ENCODE measurements at regions not wholly inside any gene's neighbourhood (a gene's known extent, or its start where the extent isn't known, plus 50 kb on each side); places are given as distances from the start of the nearest gene placed in this dataset.

DNA sequence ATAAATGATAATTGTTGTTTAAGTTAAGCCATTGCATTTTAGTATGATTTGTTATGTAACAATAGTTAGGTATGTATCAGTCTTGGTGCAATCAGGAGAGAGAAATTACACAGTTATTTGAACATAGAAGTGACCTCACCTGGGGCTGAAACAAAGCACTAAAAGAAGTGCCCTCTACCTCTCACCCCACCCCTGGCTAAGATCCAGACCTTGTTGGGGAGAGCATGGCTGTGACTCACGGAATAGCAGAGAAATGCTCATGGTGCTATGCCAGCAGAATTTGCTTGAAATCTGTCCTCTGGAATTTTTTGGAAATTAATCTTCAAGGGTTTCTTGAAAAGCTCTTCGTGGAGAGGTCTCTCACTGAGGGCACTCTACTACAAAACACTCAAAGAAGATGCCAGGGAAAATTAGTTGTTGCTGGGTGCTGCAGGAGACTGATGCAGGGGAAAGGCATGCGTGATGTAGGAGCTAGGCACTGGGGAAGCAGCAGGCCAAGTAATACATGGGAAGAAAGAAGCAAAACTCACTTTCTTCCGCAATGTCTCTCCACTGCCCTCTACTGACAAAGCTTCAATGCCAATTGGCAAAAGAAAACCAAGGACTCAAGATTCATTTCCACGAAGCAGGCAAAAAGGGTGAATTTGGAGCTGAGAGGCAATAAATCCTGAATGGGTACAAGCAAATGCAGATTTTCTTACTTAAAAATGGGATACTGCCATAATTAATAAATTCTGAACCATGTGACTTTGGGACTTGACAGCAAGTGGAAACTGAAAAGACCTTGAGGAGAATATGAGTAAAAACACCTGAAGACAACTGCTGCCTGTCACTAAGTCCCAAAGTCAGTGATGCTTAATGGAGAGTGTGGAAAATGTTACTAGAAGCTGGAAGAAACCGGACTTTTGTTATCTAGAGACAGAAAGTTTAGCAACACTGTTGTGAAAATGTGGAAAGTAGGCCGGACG lies 136.3 kb upstream of the ZNF184 start (continued):
- TF ChIP-seq ZFP36L2 (CRISPR knock-in tag; IDR thresholded peaks at IDR 0.05) (no peak), ASH2L (IDR thresholded peaks at IDR 0.05; ENCODE audit: insufficient read length, low read depth, low read length) (no peak)

DNA sequence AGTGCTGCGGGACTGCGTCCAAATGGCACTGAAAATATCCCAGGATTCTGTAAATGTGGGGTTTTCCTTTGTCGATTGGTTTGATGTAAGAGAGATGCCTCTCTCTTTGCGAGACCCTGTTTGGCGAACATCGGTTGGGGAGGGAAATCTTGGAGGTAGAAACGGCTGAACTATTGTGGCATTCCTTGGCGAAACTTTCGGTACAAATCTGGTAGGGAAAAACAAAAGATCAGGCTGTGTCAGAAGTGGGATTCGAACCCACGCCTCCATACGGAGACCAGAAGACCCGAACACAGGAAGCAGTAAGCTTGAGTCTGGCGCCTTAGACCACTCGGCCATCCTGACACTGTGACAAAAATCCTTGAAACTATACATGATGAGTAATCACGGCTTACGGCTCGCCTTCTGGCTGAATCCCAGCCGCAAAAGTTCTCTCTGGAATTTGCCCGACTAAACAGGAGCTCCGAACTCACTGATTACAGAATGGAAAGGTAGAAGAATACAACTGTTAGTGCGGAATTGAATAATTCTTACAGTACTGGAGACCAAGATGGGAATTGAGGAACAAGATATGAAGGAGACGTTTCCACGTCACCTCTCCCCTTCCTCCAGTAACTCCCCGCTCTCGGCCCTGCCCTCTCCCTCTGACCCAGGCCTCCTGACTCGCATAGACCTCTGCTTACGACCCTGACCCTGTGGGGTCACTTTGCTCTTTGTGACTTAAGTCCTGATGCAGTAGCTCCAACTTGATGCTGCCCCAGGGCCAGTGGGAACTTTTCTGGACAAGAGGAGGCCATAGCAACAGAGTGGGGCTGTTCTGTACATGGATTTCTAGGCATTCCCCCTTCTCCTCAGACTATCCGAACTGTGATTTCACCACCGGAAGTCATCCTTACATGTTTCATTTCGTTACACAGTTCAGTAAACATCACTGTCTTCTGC lies 132.8 kb upstream of the ZNF184 start:
- H3K36me3 ChIP-seq (replicated peaks in 1 of 2; ENCODE audit: control insufficient read depth in 1 of 2, insufficient read depth in 2 of 2, low read length in 2 of 2) = no peaks in the 10 kb centered on the region
- in situ Hi-C loops (cut with HindIII; ENCODE audit: extremely low pct_ligation_motif_present, low pct_unique_long_range_greater_than_20kb) = loop anchor here (25.0 kb wide), 1 partner anchor 93 kb away; no protein-coding TSS in a partner anchor
- FAIRE-seq = peak; percentile 72
- ATAC-seq = peak; percentile 75
- peak; percentile 61 for DNase-seq (ENCODE audit: low spot score)
- ChIA-PET CTCF (ENCODE audit: low intra/inter-chr PET ratio, low total read pairs) (no interaction called here), POLR2A (no interaction called here)
- H3K79me2 ChIP-seq (ENCODE audit: insufficient read depth, low read length) = no peaks in the 10 kb centered on the region
- no peak overlapping the region for H3K27ac ChIP-seq (ENCODE audit: extremely low read length, insufficient read depth, low read length)
- no TSS peak for BruUV-seq (replicated peaks)
- H3K27me3 ChIP-seq (ENCODE audit: control insufficient read depth in 1 of 2, insufficient read depth in 2 of 2, low read length in 2 of 2) = no peaks in the 10 kb centered on the region
- H3K4me2 ChIP-seq (ENCODE audit: low read depth, low read length) = peak overlapping the region; percentile 74
- no peaks in the 10 kb centered on the region for H4K20me1 ChIP-seq (ENCODE audit: insufficient read depth, low read length)
- intact Hi-C loops (cut with micrococcal nuclease; ENCODE audit: unreplicated experiment) = loop anchor here (5.0 kb wide), 1 partner anchor 103 kb away; no protein-coding TSS in a partner anchor
- WGBS (ENCODE audit: low lambda C conversion rate) = 31% methylated on average over 31 of the region's 31 CpGs
- peak overlapping the region; percentile 41 to 58 (median 53) for H3K4me3 ChIP-seq (replicated peaks in 1 of 3; ENCODE audit: insufficient read depth in 1 of 3, low read depth in 2 of 3, low read length in 3 of 3)
- H2AFZ ChIP-seq (ENCODE audit: low read length) = no peak overlapping the region
- H3K9me3 ChIP-seq (ENCODE audit: low read length) = no peaks in the 10 kb centered on the region
- H3K4me1 ChIP-seq (ENCODE audit: insufficient read depth, low read length) = peaks cover 32% of the 10 kb centered on the region
- peak overlapping the region; percentile 10; the same call in 1 of the 2 replicates for H3K9ac ChIP-seq (ENCODE audit: insufficient read depth, low read depth, low read length)
- TF ChIP-seq, protein P1, sequence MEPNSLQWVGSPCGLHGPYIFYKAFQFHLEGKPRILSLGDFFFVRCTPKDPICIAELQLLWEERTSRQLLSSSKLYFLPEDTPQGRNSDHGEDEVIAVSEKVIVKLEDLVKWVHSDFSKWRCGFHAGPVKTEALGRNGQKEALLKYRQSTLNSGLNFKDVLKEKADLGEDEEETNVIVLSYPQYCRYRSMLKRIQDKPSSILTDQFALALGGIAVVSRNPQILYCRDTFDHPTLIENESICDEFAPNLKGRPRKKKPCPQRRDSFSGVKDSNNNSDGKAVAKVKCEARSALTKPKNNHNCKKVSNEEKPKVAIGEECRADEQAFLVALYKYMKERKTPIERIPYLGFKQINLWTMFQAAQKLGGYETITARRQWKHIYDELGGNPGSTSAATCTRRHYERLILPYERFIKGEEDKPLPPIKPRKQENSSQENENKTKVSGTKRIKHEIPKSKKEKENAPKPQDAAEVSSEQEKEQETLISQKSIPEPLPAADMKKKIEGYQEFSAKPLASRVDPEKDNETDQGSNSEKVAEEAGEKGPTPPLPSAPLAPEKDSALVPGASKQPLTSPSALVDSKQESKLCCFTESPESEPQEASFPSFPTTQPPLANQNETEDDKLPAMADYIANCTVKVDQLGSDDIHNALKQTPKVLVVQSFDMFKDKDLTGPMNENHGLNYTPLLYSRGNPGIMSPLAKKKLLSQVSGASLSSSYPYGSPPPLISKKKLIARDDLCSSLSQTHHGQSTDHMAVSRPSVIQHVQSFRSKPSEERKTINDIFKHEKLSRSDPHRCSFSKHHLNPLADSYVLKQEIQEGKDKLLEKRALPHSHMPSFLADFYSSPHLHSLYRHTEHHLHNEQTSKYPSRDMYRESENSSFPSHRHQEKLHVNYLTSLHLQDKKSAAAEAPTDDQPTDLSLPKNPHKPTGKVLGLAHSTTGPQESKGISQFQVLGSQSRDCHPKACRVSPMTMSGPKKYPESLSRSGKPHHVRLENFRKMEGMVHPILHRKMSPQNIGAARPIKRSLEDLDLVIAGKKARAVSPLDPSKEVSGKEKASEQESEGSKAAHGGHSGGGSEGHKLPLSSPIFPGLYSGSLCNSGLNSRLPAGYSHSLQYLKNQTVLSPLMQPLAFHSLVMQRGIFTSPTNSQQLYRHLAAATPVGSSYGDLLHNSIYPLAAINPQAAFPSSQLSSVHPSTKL (CRISPR knock-in tag; IDR thresholded peaks at IDR 0.05) = peak; percentile 39; the same call in 1 of the 2 replicates
- TF ChIP-seq DMAP1 (CRISPR knock-in tag; IDR thresholded peaks at IDR 0.05) = peak; percentile 37; the same call in 1 of the 2 replicates
- peak; percentile 95 for TF ChIP-seq ZNF24 (IDR thresholded peaks at IDR 0.05)
- TF ChIP-seq FOXK1 (CRISPR knock-in tag; IDR thresholded peaks at IDR 0.05; ENCODE audit: borderline replicate concordance, low read depth) = no peak
- TF ChIP-seq HOXA3 (CRISPR knock-in tag; IDR thresholded peaks at IDR 0.05) = 0 out of 2 replicates have a peak, but pooled peaks have one; percentile 35
- no peak for TF ChIP-seq NFIC (IDR thresholded peaks at IDR 0.05; ENCODE audit: low read length)
- TF ChIP-seq HOXA5 (CRISPR knock-in tag; IDR thresholded peaks at IDR 0.05) = no peak
- 0 out of 2 replicates have a peak, but pooled peaks have one; percentile 35 for TF ChIP-seq ZSCAN31 (CRISPR knock-in tag; IDR thresholded peaks at IDR 0.05; ENCODE audit: low read depth)
- no peak for TF ChIP-seq ZNF460 (CRISPR knock-in tag; IDR thresholded peaks at IDR 0.05; ENCODE audit: borderline replicate concordance)

Data from HepG2 (cell line).